Neural progenitor cell (in vitro differentiated cells): ENCODE measurements at regions not wholly inside any gene's neighbourhood (a gene's known extent, or its start where the extent isn't known, plus 50 kb on each side); places are given as distances from the start of the nearest gene placed in this dataset.

ENCODE experiments used
- DNase-seq: peaks from one replicate; pipeline ENCODE4 v3.0.0-alpha.2; 2016; ENCODE audit warnings: low spot score
- H2AFZ ChIP-seq: fragments of 200-600 bp; sonication (generic); replicated peaks from 2 replicates; pipeline ENCODE4 v1.6.1; 2016; ENCODE audit warnings: antibody characterized with exemption
- H3F3A ChIP-seq: fragments of 200-600 bp; sonication (generic); 2 replicates; pipeline ENCODE4 v1.6.1; 2016; ENCODE audit warnings: antibody characterized with exemption, low read depth
- H3K27ac ChIP-seq: fragments of 200-600 bp; sonication (generic); 2 replicates; pipeline ENCODE4 v1.5.1; 2016; ENCODE audit warnings: mild to moderate bottlenecking
- H3K27me3 ChIP-seq: fragments of 200-600 bp; sonication (generic); 2 replicates; pipeline ENCODE4 v1.6.1; 2016; ENCODE audit warnings: mild to moderate bottlenecking, moderate library complexity
- H3K36me3 ChIP-seq: fragments of 200-600 bp; sonication (generic); 2 replicates; pipeline ENCODE4 v1.5.1; 2016
- H3K4me1 ChIP-seq: fragments of 200-600 bp; sonication (generic); 2 replicates; pipeline ENCODE4 v1.6.1; 2016; ENCODE audit warnings: mixed run types
- H3K4me2 ChIP-seq: fragments of 200-600 bp; sonication (generic); 2 replicates; pipeline ENCODE4 v1.6.1; 2016
- H3K4me3 ChIP-seq: fragments of 200-600 bp; sonication (generic); 2 replicates; pipeline ENCODE4 v1.5.1; 2016
- H3K79me2 ChIP-seq: fragments of 200-600 bp; sonication (generic); 2 replicates; pipeline ENCODE4 v1.6.1; 2016; ENCODE audit warnings: low read depth
- H3K9ac ChIP-seq: fragments of 200-600 bp; sonication (generic); 2 replicates; pipeline ENCODE4 v1.6.1; 2016
- H3K9me3 ChIP-seq: fragments of 200-600 bp; sonication (generic); 2 replicates; pipeline ENCODE4 v1.5.1; 2016; ENCODE audit warnings: low read depth
- H4K20me1 ChIP-seq: fragments of 200-600 bp; sonication (generic); 2 replicates; pipeline ENCODE4 v1.6.1; 2016; ENCODE audit warnings: low read depth
- H3K27ac Mint-ChIP-seq: 3 replicates; pipeline ENCODE4 v1.8.0; 2021; ENCODE audit warnings: mixed read lengths
- H3K27me3 Mint-ChIP-seq: 2 replicates; pipeline ENCODE4 v1.8.0; 2022; ENCODE audit warnings: low read depth, mild to moderate bottlenecking, inconsistent platforms, moderate library complexity, mixed read lengths; ENCODE audit not compliant: insufficient read depth
- H3K36me3 Mint-ChIP-seq: 3 replicates; pipeline ENCODE4 v1.8.0; 2021; ENCODE audit warnings: mixed read lengths
- H3K4me1 Mint-ChIP-seq: 3 replicates; pipeline ENCODE4 v1.8.0; 2021; ENCODE audit warnings: mixed read lengths
- H3K4me3 Mint-ChIP-seq: 3 replicates; pipeline ENCODE4 v1.8.0; 2021; ENCODE audit warnings: mild to moderate bottlenecking, moderate library complexity, mixed read lengths
- H3K9me3 Mint-ChIP-seq: 3 replicates; pipeline ENCODE4 v1.8.0; 2020; ENCODE audit warnings: mixed read lengths
- CTCF ChIP-seq: fragments of 200-600 bp; sonication (generic); IDR thresholded peaks from 2 replicates; pipeline ENCODE4 v1.5.1; 2017; ENCODE audit warnings: antibody characterized with exemption, mild to moderate bottlenecking
- EZH2 ChIP-seq: fragments of 200-600 bp; sonication (generic); IDR thresholded peaks from 2 replicates; pipeline ENCODE4 v1.6.1; 2017; ENCODE audit warnings: antibody characterized with exemption, mild to moderate bottlenecking, moderate library complexity
- EZH2phosphoT487 ChIP-seq: fragments of 200-600 bp; sonication (generic); IDR thresholded peaks from 2 replicates; pipeline ENCODE4 v1.6.1; 2017; ENCODE audit warnings: antibody characterized with exemption

DNA sequence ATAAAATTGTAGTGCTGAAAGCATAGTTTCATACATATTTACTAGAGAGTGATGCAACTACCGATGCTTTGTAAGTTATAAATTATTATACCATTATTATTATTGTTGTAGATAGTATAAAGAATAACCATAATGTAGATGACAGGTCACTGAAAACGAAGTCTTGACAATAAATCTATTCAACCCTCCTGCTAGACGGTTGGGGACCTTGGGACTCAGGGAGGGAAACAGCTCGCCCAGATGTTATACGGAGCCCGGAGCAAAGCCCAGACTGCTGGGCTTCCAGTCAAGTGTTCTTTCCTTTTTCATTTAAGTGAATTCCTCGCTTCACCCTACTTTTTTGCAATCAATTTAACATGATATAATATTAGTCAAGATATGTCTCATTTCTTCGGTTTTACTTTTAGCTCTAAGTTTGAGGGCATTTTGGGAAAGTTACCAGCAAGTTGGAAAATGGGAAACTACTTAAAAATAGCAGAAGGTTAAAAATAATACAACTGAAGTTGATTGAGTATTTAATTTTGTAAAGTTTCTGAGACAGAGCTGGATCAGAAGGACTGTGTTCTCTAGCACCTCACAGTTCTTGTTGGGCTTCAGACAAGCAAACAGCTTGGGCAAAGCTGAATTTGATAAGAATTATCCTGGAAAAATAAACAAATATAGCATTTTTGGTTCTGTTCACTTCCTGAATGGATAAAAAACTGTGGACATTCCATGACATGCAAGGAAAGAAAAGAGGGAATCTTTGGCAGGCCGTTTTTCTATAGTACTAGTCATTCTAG, 173.4 kb upstream of the TP63 start:
- H3K36me3 ChIP-seq, result no peaks in the 10 kb centered on the region
- Mint-ChIP-seq H3K9me3 (no peaks in the 10 kb centered on the region), H3K36me3 (no peaks in the 10 kb centered on the region), H3K4me1 (peaks cover 8% of the 10 kb centered on the region), H3K4me3 (no peak overlapping the region), H3K27me3 (peaks cover 7% of the 10 kb centered on the region), H3K27ac (no peak overlapping the region)
- no peaks in the 10 kb centered on the region for H3K9me3 ChIP-seq
- no peak overlapping the region for H3K4me3 ChIP-seq
- H3K4me2 ChIP-seq, result no peak overlapping the region
- H3K4me1 ChIP-seq, result peaks cover 5% of the 10 kb centered on the region
- no peak overlapping the region for H3K9ac ChIP-seq
- no peaks in the 10 kb centered on the region for H3F3A ChIP-seq
- DNase-seq, result no peak
- no peaks in the 10 kb centered on the region for H3K79me2 ChIP-seq
- H3K27me3 ChIP-seq, result no peaks in the 10 kb centered on the region
- TF ChIP-seq EZH2phosphoT487, result no peak
- TF ChIP-seq EZH2, result no peak
- TF ChIP-seq CTCF, result no peak
- no peaks in the 10 kb centered on the region for H4K20me1 ChIP-seq
- H3K27ac ChIP-seq, result no peak overlapping the region
- H2AFZ ChIP-seq, result no peak overlapping the region

- Histone ChIP-seq H3K27me3 (no peaks in the 10 kb centered on the region), H3K9ac (no peak overlapping the region), H3K9me3 (no peaks in the 10 kb centered on the region), H3K79me2 (no peaks in the 10 kb centered on the region), H3K4me1 (peaks cover 5% of the 10 kb centered on the region), H3K4me3 (no peak overlapping the region), H3K27ac (no peak overlapping the region), H3K4me2 (no peak overlapping the region), H3K36me3 (no peaks in the 10 kb centered on the region), H2AFZ (no peak overlapping the region), H3F3A (no peaks in the 10 kb centered on the region), H4K20me1 (no peaks in the 10 kb centered on the region)
- no peak for TF ChIP-seq EZH2phosphoT487
- TF ChIP-seq EZH2, result no peak
- TF ChIP-seq CTCF, result no peak
- Mint-ChIP-seq H3K4me3 (no peak overlapping the region), H3K36me3 (no peaks in the 10 kb centered on the region), H3K27ac (no peak overlapping the region), H3K27me3 (peaks cover 7% of the 10 kb centered on the region), H3K4me1 (peaks cover 8% of the 10 kb centered on the region), H3K9me3 (no peaks in the 10 kb centered on the region)
- no peak for DNase-seq
Observed at GRCh38 chr3:189458528-189458927, 172.7 kb upstream of the TP63 start.

GRCh38 chr3:189459231-189459630, 172.0 kb upstream of the TP63 start:
- H3K4me1 Mint-ChIP-seq, result peaks cover 8% of the 10 kb centered on the region
- no peaks in the 10 kb centered on the region for H3K36me3 ChIP-seq

More at GRCh38 chr3:189459231-189459630, 172.0 kb upstream of the TP63 start:
- Histone ChIP-seq H3K27ac (no peak overlapping the region), H3K4me3 (no peak overlapping the region), H3K9ac (no peak overlapping the region), H3F3A (no peaks in the 10 kb centered on the region), H2AFZ (no peak overlapping the region), H3K27me3 (no peaks in the 10 kb centered on the region), H3K79me2 (no peaks in the 10 kb centered on the region), H3K4me2 (no peak overlapping the region), H4K20me1 (no peaks in the 10 kb centered on the region), H3K9me3 (no peaks in the 10 kb centered on the region), H3K4me1 (peaks cover 5% of the 10 kb centered on the region)
- H3K36me3 Mint-ChIP-seq, result no peaks in the 10 kb centered on the region
- H3K9me3 Mint-ChIP-seq, result no peaks in the 10 kb centered on the region
- no peak for DNase-seq
- H3K27ac Mint-ChIP-seq, result no peak overlapping the region
- TF ChIP-seq EZH2 (no peak), CTCF (no peak), EZH2phosphoT487 (no peak)
- H3K4me3 Mint-ChIP-seq, result no peak overlapping the region
- peaks cover 7% of the 10 kb centered on the region for H3K27me3 Mint-ChIP-seq
